BJ (cell line): ENCODE measurements at regions not wholly inside any gene's neighbourhood (a gene's known extent, or its start where the extent isn't known, plus 50 kb on each side); places are given as distances from the start of the nearest gene placed in this dataset.

Source experiments
- CTCF ChIA-PET: fragments of 350-600 bp; formaldehyde crosslinking; extraction: SDS; loops from one replicate; lab custom pipeline; 2021; ENCODE audit warnings: antibody characterized with exemption, inconsistent platforms; lab: Yijun Ruan, JAX
- POLR2A ChIA-PET: fragments of 300-600 bp; sonication (Branson Sonifier 250); formaldehyde crosslinking; extraction: SDS; loops from one replicate; lab custom pipeline; 2021; ENCODE audit warnings: antibody characterized with exemption; lab: Charles Lee
- DNase-seq: peaks from one replicate; pipeline ENCODE4 v3.0.0-alpha.2; 2011; ENCODE audit warnings: low read depth
- H3K27me3 ChIP-seq: 2 replicates; pipeline ENCODE4 v1.6.0; 2011; ENCODE audit warnings: low read length; ENCODE audit not compliant: control insufficient read depth, insufficient read depth
- H3K36me3 ChIP-seq: 2 replicates; pipeline ENCODE4 v1.5.1; 2011; ENCODE audit warnings: low read length; ENCODE audit not compliant: control insufficient read depth, insufficient read depth
- H3K4me3 ChIP-seq: 2 replicates; pipeline ENCODE4 v1.5.1; 2011; ENCODE audit warnings: low read depth, mild to moderate bottlenecking, control low read depth, low read length
- TF ChIP-seq, protein P1 (sequence below): IDR thresholded peaks from 2 replicates; pipeline ENCODE4 v1.5.1; 2011; ENCODE audit warnings: low read depth, mild to moderate bottlenecking, control low read depth, inconsistent platforms, low read length, moderate library complexity; ENCODE audit not compliant: insufficient read depth

DNA sequence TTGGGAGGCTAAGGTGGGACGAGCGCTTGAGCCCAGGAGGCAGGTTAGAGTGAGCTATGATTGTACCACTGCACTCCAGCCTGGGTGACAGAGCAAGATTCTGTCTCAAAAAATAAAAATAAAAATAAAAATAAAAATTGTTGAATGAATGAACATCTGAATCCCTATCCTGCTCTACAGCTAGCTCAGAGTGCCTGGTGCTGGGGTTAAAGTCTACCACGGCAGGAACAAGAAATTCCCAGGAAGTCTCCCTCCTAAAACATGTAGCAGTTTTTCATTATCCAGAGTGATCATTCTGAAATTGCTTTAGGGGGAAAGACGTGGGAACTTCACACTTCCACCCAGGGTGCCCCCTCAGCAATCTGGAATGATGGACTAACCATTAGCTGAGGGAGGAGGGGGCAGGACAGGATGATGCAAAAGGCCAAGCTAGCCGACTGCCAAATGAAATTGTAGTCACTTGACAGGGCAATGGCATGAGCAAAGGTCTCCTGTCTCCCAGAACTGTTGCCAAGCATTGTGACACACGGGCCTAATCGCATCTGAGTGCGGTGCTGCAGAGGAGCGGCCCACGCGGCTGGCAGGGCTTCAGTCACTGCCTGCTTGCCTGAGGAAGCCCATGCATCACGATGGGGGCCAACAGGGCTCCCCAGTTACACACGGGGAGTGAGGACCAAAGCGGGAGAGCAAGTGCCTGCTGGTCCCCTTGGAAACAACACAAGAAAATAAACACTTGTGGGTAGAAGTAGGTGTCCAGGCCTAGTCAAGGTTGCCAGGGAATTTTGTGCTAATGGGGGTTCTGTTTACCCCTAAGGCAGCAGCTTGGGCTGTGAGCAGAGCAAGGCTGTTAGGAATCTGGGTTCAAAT, 85.7 kb downstream of the NENF start:
- TF ChIP-seq, protein P1, sequence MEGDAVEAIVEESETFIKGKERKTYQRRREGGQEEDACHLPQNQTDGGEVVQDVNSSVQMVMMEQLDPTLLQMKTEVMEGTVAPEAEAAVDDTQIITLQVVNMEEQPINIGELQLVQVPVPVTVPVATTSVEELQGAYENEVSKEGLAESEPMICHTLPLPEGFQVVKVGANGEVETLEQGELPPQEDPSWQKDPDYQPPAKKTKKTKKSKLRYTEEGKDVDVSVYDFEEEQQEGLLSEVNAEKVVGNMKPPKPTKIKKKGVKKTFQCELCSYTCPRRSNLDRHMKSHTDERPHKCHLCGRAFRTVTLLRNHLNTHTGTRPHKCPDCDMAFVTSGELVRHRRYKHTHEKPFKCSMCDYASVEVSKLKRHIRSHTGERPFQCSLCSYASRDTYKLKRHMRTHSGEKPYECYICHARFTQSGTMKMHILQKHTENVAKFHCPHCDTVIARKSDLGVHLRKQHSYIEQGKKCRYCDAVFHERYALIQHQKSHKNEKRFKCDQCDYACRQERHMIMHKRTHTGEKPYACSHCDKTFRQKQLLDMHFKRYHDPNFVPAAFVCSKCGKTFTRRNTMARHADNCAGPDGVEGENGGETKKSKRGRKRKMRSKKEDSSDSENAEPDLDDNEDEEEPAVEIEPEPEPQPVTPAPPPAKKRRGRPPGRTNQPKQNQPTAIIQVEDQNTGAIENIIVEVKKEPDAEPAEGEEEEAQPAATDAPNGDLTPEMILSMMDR: no peak
- Histone ChIP-seq H3K36me3 (no peaks in the 10 kb centered on the region), H3K4me3 (no peak overlapping the region), H3K27me3 (peaks cover 16% of the 10 kb centered on the region)
- ChIA-PET CTCF (interaction anchor here (0.9 to 1.5 kb wide), 3 partner anchors 10 to 147 kb away, joined by 3 to 4 read pairs (median 4); no protein-coding TSS in a partner anchor), POLR2A (no interaction called here)
- no peak for DNase-seq

GRCh38 chr1:212519131-212519530, 86.4 kb downstream of the NENF start:
- TF ChIP-seq, protein P1: no peak
- CTCF ChIA-PET: interaction anchor here (1.5 kb wide), 1 partner anchor 42 kb away, joined by 4 read pairs; no protein-coding TSS in a partner anchor
- Histone ChIP-seq H3K27me3 (peaks cover 16% of the 10 kb centered on the region), H3K4me3 (no peak overlapping the region), H3K36me3 (no peaks in the 10 kb centered on the region)
- DNase-seq: no peak
- POLR2A ChIA-PET: no interaction called here

DNA sequence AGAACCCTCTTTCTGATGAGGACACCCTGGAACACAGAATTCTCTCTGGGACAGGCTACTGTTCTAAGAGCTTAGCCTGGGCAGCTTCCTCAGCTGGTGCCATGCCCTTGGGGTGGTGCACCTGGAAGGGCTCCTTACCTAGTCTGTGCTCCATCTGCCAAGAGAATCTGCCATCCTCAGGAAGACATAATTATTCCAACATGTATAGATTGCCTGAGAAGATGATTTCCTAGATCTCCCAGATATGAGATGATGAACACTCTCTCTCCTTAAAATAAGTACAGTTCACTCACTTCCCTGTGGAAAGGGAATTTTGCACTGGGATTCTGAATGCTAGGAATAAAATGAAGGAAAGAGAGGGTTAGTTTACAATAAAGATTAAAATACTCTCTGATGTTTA, 87.6 kb downstream of the NENF start:
- no peak for DNase-seq
- Histone ChIP-seq H3K36me3 (no peaks in the 10 kb centered on the region), H3K27me3 (peaks cover 14% of the 10 kb centered on the region), H3K4me3 (no peak overlapping the region)
- TF ChIP-seq, protein P1: no peak
- POLR2A ChIA-PET: no interaction called here
- CTCF ChIA-PET: interaction anchor here (0.9 to 1.5 kb wide), 2 partner anchors 44 to 132 kb away, joined by 3 to 4 read pairs; no protein-coding TSS in a partner anchor

GRCh38 chr1:212520746-212521145, 87.8 kb upstream of the ATF3 start:
- Histone ChIP-seq H3K36me3 (no peaks in the 10 kb centered on the region), H3K4me3 (no peak overlapping the region), H3K27me3 (peaks cover 9% of the 10 kb centered on the region)
- ChIA-PET CTCF (no interaction called here), POLR2A (no interaction called here)
- TF ChIP-seq, protein P1: no peak
- no peak for DNase-seq

GRCh38 chr1:212525479-212526110, 83.0 kb upstream of the ATF3 start:
- no peaks in the 10 kb centered on the region for H3K36me3 ChIP-seq
- POLR2A ChIA-PET: no interaction called here
- no peak for DNase-seq
- peaks cover 11% of the 10 kb centered on the region for H3K27me3 ChIP-seq
- no peak overlapping the region for H3K4me3 ChIP-seq
- TF ChIP-seq, protein P1: no peak
- CTCF ChIA-PET: interaction anchor here (1.2 to 1.4 kb wide), 2 partner anchors 11 to 48 kb away, joined by 3 to 5 read pairs; no protein-coding TSS in a partner anchor
